GM23248 (cell line): ENCODE measurements at regions not wholly inside any gene's neighbourhood (a gene's known extent, or its start where the extent isn't known, plus 50 kb on each side); places are given as distances from the start of the nearest gene placed in this dataset.

ENCODE experiments used
- EZH2 ChIP-seq: fragments of 200-600 bp; sonication (generic); IDR thresholded peaks from 2 replicates; pipeline ENCODE4 v1.6.1; 2018; ENCODE audit warnings: antibody characterized with exemption, mild to moderate bottlenecking; ENCODE audit not compliant: insufficient read depth, poor library complexity, severe bottlenecking
- EZH2phosphoT487 ChIP-seq: fragments of 200-600 bp; sonication (generic); IDR thresholded peaks from 2 replicates; pipeline ENCODE4 v1.6.1; 2018; ENCODE audit warnings: antibody characterized with exemption, moderate library complexity, mild to moderate bottlenecking, low read depth; ENCODE audit not compliant: insufficient read depth

DNA sequence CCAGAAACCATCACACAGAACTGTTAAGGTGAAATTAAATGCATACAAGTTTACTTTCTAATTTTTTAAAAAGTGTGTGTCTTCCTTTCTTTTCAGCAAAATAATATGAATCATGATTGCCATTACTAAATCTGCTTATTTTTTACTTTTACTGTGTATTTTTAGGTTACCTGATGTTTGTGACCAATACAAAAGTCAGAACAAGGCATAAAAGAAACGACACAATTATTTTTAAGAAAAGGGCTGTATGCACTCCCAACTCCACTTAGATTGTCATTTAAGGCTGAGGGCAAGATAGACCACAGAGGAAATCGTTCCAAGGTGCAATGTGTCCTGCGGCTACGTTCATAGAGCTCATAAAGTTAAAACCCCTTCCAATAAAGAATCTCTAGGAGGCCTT, 797.0 kb downstream of the TDRD15 start:
- TF ChIP-seq EZH2phosphoT487 (no peak), EZH2 (no peak)
